Activated T-cell treated with anti-CD3 and anti-CD28 coated beads, Interleukin-2, amount 50 U/mL, for 72 hours (primary cell): ENCODE measurements at regions not wholly inside any gene's neighbourhood (a gene's known extent, or its start where the extent isn't known, plus 50 kb on each side); places are given as distances from the start of the nearest gene placed in this dataset.

Experiments
- ATAC-seq, 2 donors: fragments of 150-1000 bp; cut with Tn5 transposase; replicated peaks in 1 of 2; 2 replicates each; pipeline ENCODE4 v1.10.0; 2021; ENCODE audit warnings: moderate library complexity in 2 of 2, mild to moderate bottlenecking in 1 of 2
- DNase-seq, 2 donors: peaks; one replicate each; pipeline ENCODE4 v3.0.0; 2021 to 2022; ENCODE audit warnings: mixed read lengths in 1 of 2
- H3K27ac Mint-ChIP-seq: one replicate; pipeline ENCODE4 v1.8.0; 2022; ENCODE audit warnings: mild to moderate bottlenecking, moderate library complexity, mixed read lengths
- H3K27me3 Mint-ChIP-seq: one replicate; pipeline ENCODE4 v1.8.0; 2022; ENCODE audit warnings: low read depth, mixed read lengths
- H3K36me3 Mint-ChIP-seq, 2 donors: one replicate each; pipeline ENCODE4 v1.8.0; 2022; ENCODE audit warnings: mixed read lengths in 2 of 2, mild to moderate bottlenecking in 1 of 2; ENCODE audit not compliant: insufficient read depth in 2 of 2
- H3K4me1 Mint-ChIP-seq: one replicate; pipeline ENCODE4 v1.8.0; 2022; ENCODE audit warnings: low read depth, mixed read lengths
- H3K4me3 Mint-ChIP-seq, 2 donors: one replicate each; pipeline ENCODE4 v1.8.0; 2022; ENCODE audit warnings: mild to moderate bottlenecking in 2 of 2, mixed read lengths in 2 of 2, moderate library complexity in 2 of 2
- H3K9me3 Mint-ChIP-seq, 2 donors: one replicate each; pipeline ENCODE4 v1.8.0; 2022; ENCODE audit warnings: mixed read lengths in 2 of 2

GRCh38 chr13:86368924-86369323 is 569.7 kb upstream of the SLITRK6 start:
- no peaks in the 10 kb centered on the region for H3K4me1 Mint-ChIP-seq
- no peak overlapping the region for H3K27ac Mint-ChIP-seq
- peaks cover 2 to 6% of the 10 kb centered on the region in 2 donors for H3K9me3 Mint-ChIP-seq
- H3K4me3 Mint-ChIP-seq: no peak overlapping the region
- H3K27me3 Mint-ChIP-seq: no peaks in the 10 kb centered on the region
- DNase-seq (no peak), ATAC-seq (no peak)
- H3K36me3 Mint-ChIP-seq: peaks cover 0 to 2% of the 10 kb centered on the region in 2 donors

- no peak for ATAC-seq
- H3K27me3 Mint-ChIP-seq: no peaks in the 10 kb centered on the region
- H3K9me3 Mint-ChIP-seq: peaks cover 1 to 9% of the 10 kb centered on the region in 2 donors
- no peaks in the 10 kb centered on the region for H3K4me1 Mint-ChIP-seq
- no peak overlapping the region for H3K27ac Mint-ChIP-seq
- DNase-seq: no peak
- no peak overlapping the region for H3K4me3 Mint-ChIP-seq
- H3K36me3 Mint-ChIP-seq: peaks cover 0 to 5% of the 10 kb centered on the region in 2 donors
Measured at GRCh38 chr13:86377451-86377850, 578.2 kb upstream of the SLITRK6 start.

DNA sequence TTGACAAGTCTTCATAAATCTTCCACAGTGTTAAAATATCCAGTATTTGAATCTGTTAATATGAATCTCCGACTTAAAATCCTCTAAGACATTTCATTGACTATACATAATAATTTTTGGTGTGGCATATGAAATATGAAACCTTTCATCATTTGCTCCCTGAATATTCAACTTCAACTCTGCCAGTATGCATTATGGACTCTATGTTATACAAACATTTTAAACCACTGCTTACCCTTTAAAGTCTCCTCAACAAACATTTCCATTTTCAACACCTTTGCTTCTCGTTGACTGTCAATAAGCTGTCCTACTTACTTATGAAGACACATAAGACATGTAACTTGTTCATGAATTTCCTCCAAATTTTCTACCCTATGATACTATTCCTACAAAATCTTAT is 579.4 kb upstream of the SLITRK6 start:
- DNase-seq: no peak
- Mint-ChIP-seq H3K4me3 (no peak overlapping the region), H3K9me3 (peaks cover 0 to 5% of the 10 kb centered on the region in 2 donors), H3K36me3 (peaks cover 0 to 4% of the 10 kb centered on the region in 2 donors), H3K4me1 (no peaks in the 10 kb centered on the region), H3K27me3 (no peaks in the 10 kb centered on the region), H3K27ac (no peak overlapping the region)
- no peak for ATAC-seq

DNA sequence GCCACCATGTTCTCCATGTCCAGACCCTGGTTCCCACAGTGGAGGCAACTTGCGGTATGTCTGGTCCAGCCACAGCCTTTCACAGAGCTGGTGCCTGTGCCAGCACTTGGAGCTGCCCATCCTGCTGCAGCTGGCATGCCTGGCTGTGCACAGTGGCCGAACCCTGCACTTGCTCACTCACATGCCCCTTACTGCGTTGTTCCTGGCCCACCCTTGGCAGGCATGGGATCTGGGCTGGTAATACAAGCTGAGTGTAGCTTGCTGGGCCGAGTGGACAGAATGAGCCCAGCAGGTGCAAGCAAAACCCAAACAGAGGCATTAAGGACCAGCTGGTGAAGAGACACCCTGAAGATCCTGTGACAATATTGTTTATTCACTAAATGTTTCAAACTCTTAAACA is 583.9 kb upstream of the SLITRK6 start:
- ATAC-seq (no peak), DNase-seq (no peak)
- no peak overlapping the region for H3K27ac Mint-ChIP-seq
- H3K4me3 Mint-ChIP-seq: no peak overlapping the region
- no peaks in the 10 kb centered on the region for H3K4me1 Mint-ChIP-seq
- H3K27me3 Mint-ChIP-seq: no peaks in the 10 kb centered on the region
- peaks cover 0 to 4% of the 10 kb centered on the region in 2 donors for H3K36me3 Mint-ChIP-seq
- H3K9me3 Mint-ChIP-seq: peaks cover 4 to 9% of the 10 kb centered on the region in 2 donors

GRCh38 chr13:86383561-86383960 is 584.3 kb upstream of the SLITRK6 start:
- no peak overlapping the region for H3K27ac Mint-ChIP-seq
- no peak overlapping the region for H3K4me3 Mint-ChIP-seq
- H3K4me1 Mint-ChIP-seq: no peaks in the 10 kb centered on the region
- H3K27me3 Mint-ChIP-seq: no peaks in the 10 kb centered on the region
- no peak for ATAC-seq
- DNase-seq: no peak
- H3K9me3 Mint-ChIP-seq: peaks cover 4 to 9% of the 10 kb centered on the region in 2 donors
- H3K36me3 Mint-ChIP-seq: peaks cover 0 to 4% of the 10 kb centered on the region in 2 donors

DNA sequence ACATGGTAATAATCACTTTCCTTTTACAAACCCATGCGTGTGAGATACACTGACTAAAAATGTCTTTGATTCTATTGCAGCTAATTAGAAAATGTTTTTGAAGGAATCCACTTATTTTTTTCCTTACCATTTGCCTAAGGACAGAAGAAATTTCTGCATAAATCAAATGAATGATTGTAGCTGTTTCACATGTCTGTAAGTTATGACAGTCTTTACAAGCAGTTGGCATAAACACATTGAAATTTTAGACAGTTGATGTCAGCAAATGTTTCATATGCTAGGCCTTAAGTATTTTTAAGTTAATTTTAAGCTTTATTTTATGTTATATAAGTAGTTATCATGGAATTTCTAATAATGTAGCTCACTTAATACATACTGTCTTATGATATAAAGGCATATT is 598.4 kb upstream of the SLITRK6 start:
- Mint-ChIP-seq H3K36me3 (no peaks in the 10 kb centered on the region), H3K27me3 (no peaks in the 10 kb centered on the region), H3K9me3 (peaks cover 0 to 5% of the 10 kb centered on the region in 2 donors), H3K4me3 (no peak overlapping the region), H3K27ac (no peak overlapping the region), H3K4me1 (no peaks in the 10 kb centered on the region)
- DNase-seq (no peak), ATAC-seq (no peak)

- Mint-ChIP-seq H3K9me3 (peaks cover 0 to 5% of the 10 kb centered on the region in 2 donors), H3K4me1 (no peaks in the 10 kb centered on the region)
- no peak for ATAC-seq
Measured at GRCh38 chr13:86399572-86399971, 600.4 kb upstream of the SLITRK6 start.

GRCh38 chr13:86402500-86402899 is 603.3 kb upstream of the SLITRK6 start:
- Mint-ChIP-seq H3K9me3 (peaks cover 0 to 4% of the 10 kb centered on the region in 2 donors), H3K36me3 (no peaks in the 10 kb centered on the region), H3K4me3 (no peak overlapping the region), H3K4me1 (no peaks in the 10 kb centered on the region), H3K27me3 (no peaks in the 10 kb centered on the region), H3K27ac (no peak overlapping the region)
- no peak for DNase-seq
- ATAC-seq: no peak

More at GRCh38 chr13:86399572-86399971, 600.4 kb upstream of the SLITRK6 start:
- Mint-ChIP-seq H3K36me3 (no peaks in the 10 kb centered on the region), H3K27ac (no peak overlapping the region), H3K27me3 (no peaks in the 10 kb centered on the region), H3K4me3 (no peak overlapping the region)
- no peak for DNase-seq

DNA sequence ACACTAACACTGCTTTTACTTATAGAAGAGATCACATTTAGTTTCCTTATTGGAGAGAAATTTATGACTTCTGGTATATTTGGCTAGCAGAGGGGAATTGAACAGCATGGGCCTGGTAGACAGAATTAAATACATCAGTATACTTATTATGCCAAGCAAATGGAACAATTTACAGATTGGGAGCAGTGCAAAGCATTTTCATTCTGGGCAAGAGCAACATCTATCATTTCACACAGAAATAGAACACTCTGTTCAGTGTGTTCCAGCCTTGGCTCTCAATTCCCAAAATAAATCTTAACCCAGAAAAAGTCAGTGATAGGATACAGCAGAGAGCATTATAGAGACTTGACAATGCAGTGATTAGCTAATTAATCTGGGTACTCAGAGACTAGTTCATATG is 604.0 kb upstream of the SLITRK6 start:
- Mint-ChIP-seq H3K4me3 (no peak overlapping the region), H3K9me3 (peaks cover 3 to 7% of the 10 kb centered on the region in 2 donors), H3K27ac (no peak overlapping the region), H3K27me3 (no peaks in the 10 kb centered on the region), H3K36me3 (peaks cover 1 to 3% of the 10 kb centered on the region in 2 donors), H3K4me1 (no peaks in the 10 kb centered on the region)
- DNase-seq (no peak), ATAC-seq (no peak)

- no peak overlapping the region for H3K27ac Mint-ChIP-seq
- no peak overlapping the region for H3K4me3 Mint-ChIP-seq
- ATAC-seq (no peak), DNase-seq (no peak)
- H3K27me3 Mint-ChIP-seq: no peaks in the 10 kb centered on the region
- H3K4me1 Mint-ChIP-seq: no peaks in the 10 kb centered on the region
- peaks cover 1 to 3% of the 10 kb centered on the region in 2 donors for H3K36me3 Mint-ChIP-seq
- peaks cover 13 to 15% of the 10 kb centered on the region in 2 donors for H3K9me3 Mint-ChIP-seq
Measured at GRCh38 chr13:86409466-86410241, 610.4 kb upstream of the SLITRK6 start.

GRCh38 chr13:86425170-86425815 is 626.1 kb upstream of the SLITRK6 start:
- H3K27me3 Mint-ChIP-seq: no peaks in the 10 kb centered on the region
- ATAC-seq (no peak), DNase-seq (no peak)
- H3K36me3 Mint-ChIP-seq: peaks cover 0 to 2% of the 10 kb centered on the region in 2 donors
- H3K9me3 Mint-ChIP-seq: peaks cover 18 to 19% of the 10 kb centered on the region in 2 donors
- H3K27ac Mint-ChIP-seq: no peak overlapping the region
- no peaks in the 10 kb centered on the region for H3K4me1 Mint-ChIP-seq
- no peak overlapping the region for H3K4me3 Mint-ChIP-seq

DNA sequence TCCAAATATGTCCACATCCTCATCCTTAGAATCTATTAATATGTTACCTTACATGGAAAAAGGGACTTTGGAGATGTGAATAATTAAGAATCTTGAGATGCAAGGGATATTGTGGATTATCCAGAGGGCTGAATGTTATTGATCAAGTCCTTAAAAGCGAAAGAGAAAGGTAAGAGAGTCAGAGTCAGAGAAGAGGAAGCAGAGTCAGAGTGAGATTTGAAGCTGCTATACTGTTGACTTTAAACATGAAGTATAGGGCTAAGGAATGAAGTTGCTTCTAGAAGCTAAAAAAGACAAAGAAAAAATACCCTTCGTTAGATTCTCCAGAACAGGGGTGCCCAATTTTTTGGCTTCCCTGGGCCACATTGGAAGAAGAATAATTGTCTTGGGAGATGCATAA is 627.2 kb upstream of the SLITRK6 start:
- no peak for DNase-seq
- no peaks in the 10 kb centered on the region for H3K4me1 Mint-ChIP-seq
- no peak overlapping the region for H3K4me3 Mint-ChIP-seq
- no peaks in the 10 kb centered on the region for H3K36me3 Mint-ChIP-seq
- H3K27me3 Mint-ChIP-seq: no peaks in the 10 kb centered on the region
- peaks cover 12% of the 10 kb centered on the region in 2 donors for H3K9me3 Mint-ChIP-seq
- H3K27ac Mint-ChIP-seq: no peak overlapping the region
- no peak for ATAC-seq

DNA sequence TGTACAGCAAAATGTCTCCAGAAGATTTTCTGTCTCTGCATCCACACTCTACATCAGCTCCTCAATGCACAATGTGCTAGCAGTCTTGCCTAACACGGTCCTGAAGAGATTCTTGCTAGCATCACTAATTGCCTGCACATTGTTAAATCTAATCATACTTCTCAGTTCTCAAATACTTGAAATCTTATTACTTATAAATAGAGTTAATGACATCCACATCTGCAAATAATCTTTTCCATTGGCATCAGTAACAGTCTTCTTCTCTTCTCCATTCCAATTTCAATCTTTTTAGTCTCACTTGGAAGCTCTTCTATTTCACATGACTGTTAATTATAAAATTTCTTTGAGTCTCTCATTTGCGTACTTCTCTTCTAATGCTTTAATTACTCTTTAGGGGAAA is 630.5 kb upstream of the SLITRK6 start:
- no peaks in the 10 kb centered on the region for H3K4me1 Mint-ChIP-seq

More for the DNA sequence above, 630.5 kb upstream of the SLITRK6 start:
- Mint-ChIP-seq H3K4me3 (no peak overlapping the region), H3K9me3 (peaks cover 11 to 12% of the 10 kb centered on the region in 2 donors), H3K36me3 (peaks cover 0 to 4% of the 10 kb centered on the region in 2 donors), H3K27me3 (no peaks in the 10 kb centered on the region), H3K27ac (no peak overlapping the region)
- DNase-seq: no peak
- no peak for ATAC-seq
